ENCODE measurements at regions not wholly inside any gene's neighbourhood (a gene's known extent, or its start where the extent isn't known, plus 50 kb on each side); places are given as distances from the start of the nearest gene placed in this dataset.

DNA sequence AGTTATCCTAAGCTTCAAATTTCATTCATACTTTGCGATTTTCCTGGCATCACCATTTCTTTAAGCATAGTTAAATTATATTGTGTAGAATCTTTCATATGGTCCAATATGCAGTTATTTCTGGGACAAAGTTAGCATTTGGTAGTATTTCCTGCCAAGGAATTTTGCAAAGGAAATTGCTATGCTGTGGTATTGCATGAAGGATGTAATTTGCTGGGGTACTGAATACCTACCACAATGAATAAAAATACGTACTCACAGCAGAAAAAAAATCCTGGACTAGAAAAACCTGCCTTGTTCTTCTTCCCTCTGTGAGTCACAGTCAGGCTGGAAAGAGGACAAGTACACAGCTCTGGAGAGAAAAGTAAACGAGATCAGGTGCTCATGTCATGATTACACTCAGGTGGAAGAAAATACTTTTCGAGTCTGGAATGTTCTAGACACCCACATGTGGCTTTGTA lies 241.2 kb downstream of the PTBP2 start:
- TF ChIP-seq, protein P1, sequence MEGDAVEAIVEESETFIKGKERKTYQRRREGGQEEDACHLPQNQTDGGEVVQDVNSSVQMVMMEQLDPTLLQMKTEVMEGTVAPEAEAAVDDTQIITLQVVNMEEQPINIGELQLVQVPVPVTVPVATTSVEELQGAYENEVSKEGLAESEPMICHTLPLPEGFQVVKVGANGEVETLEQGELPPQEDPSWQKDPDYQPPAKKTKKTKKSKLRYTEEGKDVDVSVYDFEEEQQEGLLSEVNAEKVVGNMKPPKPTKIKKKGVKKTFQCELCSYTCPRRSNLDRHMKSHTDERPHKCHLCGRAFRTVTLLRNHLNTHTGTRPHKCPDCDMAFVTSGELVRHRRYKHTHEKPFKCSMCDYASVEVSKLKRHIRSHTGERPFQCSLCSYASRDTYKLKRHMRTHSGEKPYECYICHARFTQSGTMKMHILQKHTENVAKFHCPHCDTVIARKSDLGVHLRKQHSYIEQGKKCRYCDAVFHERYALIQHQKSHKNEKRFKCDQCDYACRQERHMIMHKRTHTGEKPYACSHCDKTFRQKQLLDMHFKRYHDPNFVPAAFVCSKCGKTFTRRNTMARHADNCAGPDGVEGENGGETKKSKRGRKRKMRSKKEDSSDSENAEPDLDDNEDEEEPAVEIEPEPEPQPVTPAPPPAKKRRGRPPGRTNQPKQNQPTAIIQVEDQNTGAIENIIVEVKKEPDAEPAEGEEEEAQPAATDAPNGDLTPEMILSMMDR (IDR thresholded peaks at IDR 0.05; ENCODE audit: borderline replicate concordance, insufficient read depth, low read depth, low read length), result no peak
- H3K4me3 ChIP-seq (ENCODE audit: low read depth, low read length), result no peak overlapping the region

DNA sequence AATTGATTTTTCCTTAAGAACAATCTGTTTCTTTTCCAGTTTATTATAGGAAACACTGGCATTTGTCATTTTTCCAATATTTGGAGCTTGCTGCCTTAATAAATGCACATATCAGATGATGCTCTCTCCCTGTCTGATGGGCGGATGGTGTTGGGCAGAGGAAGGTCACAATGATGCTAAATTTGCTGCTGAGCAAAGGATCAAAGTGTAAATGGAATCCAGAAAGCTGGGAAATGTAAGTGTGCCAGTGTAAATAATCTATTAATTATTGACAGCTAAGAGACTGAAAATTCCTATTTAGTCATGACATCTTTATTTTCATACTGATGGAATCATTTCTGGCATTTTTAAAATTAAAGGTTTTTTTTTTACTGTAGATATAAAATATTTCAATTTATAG lies 243.2 kb downstream of the PTBP2 start:
- TF ChIP-seq, protein P1 (IDR thresholded peaks at IDR 0.05; ENCODE audit: borderline replicate concordance, insufficient read depth, low read depth, low read length), result no peak
- H3K4me3 ChIP-seq (ENCODE audit: low read depth, low read length), result no peak overlapping the region

DNA sequence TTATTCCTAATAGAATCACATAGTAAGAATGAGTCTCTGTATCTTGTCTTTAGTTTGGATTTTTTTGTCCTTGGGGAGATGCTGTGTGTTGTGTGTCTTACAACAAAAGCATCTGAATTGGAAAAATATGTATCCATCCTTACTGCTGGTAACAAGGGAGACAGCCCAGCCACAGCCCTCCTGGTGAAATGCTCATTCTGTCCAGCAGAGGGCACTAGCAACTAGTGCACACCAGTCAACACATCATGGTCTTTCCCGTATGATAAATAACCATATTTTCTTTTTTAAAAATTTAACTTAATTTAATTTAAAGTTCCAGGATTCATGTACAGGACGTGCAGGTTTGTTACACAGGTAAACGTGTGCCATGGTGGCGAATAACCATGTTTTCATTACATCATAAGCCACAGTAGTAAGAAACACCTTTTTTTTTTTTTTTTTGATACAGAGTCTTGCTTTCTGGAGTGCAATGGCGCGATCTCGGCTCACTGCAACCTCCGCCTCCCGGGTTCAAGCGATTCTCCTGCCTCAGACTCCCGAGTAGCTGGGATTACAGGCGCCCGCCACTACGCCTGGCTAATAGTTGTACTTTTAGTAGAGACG lies 245.1 kb downstream of the PTBP2 start:
- TF ChIP-seq, protein P1 (IDR thresholded peaks at IDR 0.05; ENCODE audit: borderline replicate concordance, insufficient read depth, low read depth, low read length), result peak; percentile 76; the same call in 1 of the 2 replicates
- H3K4me3 ChIP-seq (ENCODE audit: low read depth, low read length), result no peak overlapping the region

DNA sequence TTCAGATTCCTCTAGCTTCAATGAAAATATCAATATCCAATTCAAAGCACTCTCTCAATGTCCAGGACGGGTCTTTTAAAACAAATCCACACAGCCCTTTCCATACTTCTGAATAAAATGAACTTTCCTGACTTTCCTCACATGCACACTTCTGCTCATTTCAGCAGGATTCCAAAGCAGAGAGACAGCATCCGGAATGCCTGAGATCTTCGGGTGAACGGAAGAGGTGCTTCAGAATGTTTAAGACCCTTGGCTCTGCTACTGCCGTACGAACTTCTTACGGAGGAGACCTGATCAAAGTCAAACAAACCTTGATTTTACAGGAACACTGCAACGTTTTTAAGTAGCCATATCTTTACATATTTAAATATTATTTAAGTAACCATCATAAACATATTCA lies 245.7 kb downstream of the PTBP2 start:
- TF ChIP-seq, protein P1 (IDR thresholded peaks at IDR 0.05; ENCODE audit: borderline replicate concordance, insufficient read depth, low read depth, low read length), result no peak
- H3K4me3 ChIP-seq (ENCODE audit: low read depth, low read length), result no peak overlapping the region

DNA sequence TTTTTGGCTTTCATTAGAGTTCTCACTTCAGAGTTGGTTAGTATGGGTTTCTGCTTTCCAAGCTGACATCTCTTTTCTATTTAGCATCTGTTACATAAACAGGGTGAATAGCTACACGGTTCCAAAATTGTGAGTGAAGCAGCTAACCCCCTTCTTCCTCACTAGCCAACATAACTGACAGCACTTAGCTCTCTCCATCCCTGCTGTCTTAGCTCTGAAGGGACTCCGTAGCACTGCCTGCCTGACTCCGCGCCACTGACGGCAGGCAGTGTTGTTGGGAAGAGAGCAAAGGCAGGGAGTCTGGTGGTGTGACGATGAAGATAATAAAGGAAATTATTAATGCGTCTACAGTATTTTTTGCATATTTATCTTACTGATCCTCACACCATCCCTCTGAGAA lies 247.0 kb downstream of the PTBP2 start:
- TF ChIP-seq, protein P1 (IDR thresholded peaks at IDR 0.05; ENCODE audit: borderline replicate concordance, insufficient read depth, low read depth, low read length), result no peak
- H3K4me3 ChIP-seq (ENCODE audit: low read depth, low read length), result no peak overlapping the region

DNA sequence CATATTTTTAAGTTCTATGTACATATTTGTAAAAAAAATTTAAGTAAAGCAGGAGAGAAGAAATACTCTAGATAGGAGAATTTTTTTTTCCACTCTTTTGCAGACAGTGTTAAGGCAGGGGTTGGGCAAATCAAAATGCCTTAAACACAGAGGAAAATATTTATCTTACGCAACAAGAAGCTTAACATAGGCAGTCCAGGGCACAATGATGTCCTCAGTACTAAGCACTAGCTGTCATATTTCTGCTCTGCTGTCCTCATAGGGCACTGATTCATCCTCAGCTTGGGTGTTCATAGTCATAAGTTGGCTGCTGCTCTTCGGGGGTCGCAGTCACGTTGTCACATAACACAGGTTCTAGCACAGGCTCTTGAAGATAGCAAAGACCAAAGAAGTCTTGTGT lies 247.4 kb downstream of the PTBP2 start:
- TF ChIP-seq, protein P1 (IDR thresholded peaks at IDR 0.05; ENCODE audit: borderline replicate concordance, insufficient read depth, low read depth, low read length), result no peak
- no peak overlapping the region for H3K4me3 ChIP-seq (ENCODE audit: low read depth, low read length)

DNA sequence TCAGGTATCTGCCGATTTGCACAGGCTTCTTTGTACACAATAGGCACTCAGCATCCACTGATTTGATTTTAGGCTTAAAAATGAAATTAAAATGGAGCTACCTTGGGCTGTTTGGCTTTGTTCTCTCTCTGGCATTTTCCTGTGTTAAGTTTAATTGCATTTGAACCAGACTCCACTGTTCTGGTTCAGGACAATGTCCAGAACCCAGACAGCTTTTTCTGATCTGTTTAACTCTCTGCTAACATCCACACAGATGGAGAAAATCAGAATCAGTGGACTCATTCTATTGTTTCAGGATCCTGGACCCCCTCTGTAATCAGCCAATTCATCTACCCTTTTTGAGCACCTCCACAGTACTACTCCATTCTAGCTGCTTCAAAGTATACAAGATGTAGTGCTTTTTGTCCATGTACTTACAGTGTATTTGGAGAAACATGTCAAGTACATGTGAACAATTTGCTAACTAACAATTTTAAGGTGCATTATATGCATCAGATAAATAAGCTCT lies 248.1 kb downstream of the PTBP2 start:
- TF ChIP-seq, protein P1 (IDR thresholded peaks at IDR 0.05; ENCODE audit: borderline replicate concordance, insufficient read depth, low read depth, low read length), result no peak
- H3K4me3 ChIP-seq (ENCODE audit: low read depth, low read length), result no peak overlapping the region
